ENCODE measurements at regions not wholly inside any gene's neighbourhood (a gene's known extent, or its start where the extent isn't known, plus 50 kb on each side); places are given as distances from the start of the nearest gene placed in this dataset.

- Mint-ChIP-seq H3K27me3 (ENCODE audit: low read depth) (no peaks in the 10 kb centered on the region), H3K27ac (no peak overlapping the region), H3K9me3 (no peaks in the 10 kb centered on the region), H3K4me1 (peaks cover 19% of the 10 kb centered on the region), H3K36me3 (no peaks in the 10 kb centered on the region), H3K4me3 (no peak overlapping the region)
- no peak for TF ChIP-seq CTCF (IDR thresholded peaks at IDR 0.05; ENCODE audit: unreplicated experiment)
- no peak for DNase-seq (ENCODE audit: low spot score in 2 of 2, unreplicated experiment in 2 of 2)
These were observed 188.3 kb upstream of the KCNG1 start for GRCh38 chr20:51211191-51211590.

- peaks cover 19% of the 10 kb centered on the region for H3K4me1 Mint-ChIP-seq
- no peak overlapping the region for H3K27ac Mint-ChIP-seq
- H3K4me3 Mint-ChIP-seq: no peak overlapping the region
- H3K36me3 Mint-ChIP-seq: no peaks in the 10 kb centered on the region
- no peaks in the 10 kb centered on the region for H3K9me3 Mint-ChIP-seq
- DNase-seq (ENCODE audit: low spot score in 2 of 2, unreplicated experiment in 2 of 2): no peak
- H3K27me3 Mint-ChIP-seq (ENCODE audit: low read depth): no peaks in the 10 kb centered on the region
- no peak for TF ChIP-seq CTCF (IDR thresholded peaks at IDR 0.05; ENCODE audit: unreplicated experiment)
These were observed 187.2 kb upstream of the KCNG1 start for GRCh38 chr20:51210084-51210483.

GRCh38 chr20:51208162-51208561 lies 185.3 kb upstream of the KCNG1 start:
- no peaks in the 10 kb centered on the region for H3K36me3 Mint-ChIP-seq
- no peaks in the 10 kb centered on the region for H3K9me3 Mint-ChIP-seq

GRCh38 chr20:51206032-51206662 lies 183.2 kb upstream of the KCNG1 start:
- no peaks in the 10 kb centered on the region for H3K36me3 Mint-ChIP-seq
- peaks cover 5% of the 10 kb centered on the region for H3K9me3 Mint-ChIP-seq
- TF ChIP-seq CTCF (IDR thresholded peaks at IDR 0.05; ENCODE audit: unreplicated experiment): no peak
- H3K27me3 Mint-ChIP-seq (ENCODE audit: low read depth): no peaks in the 10 kb centered on the region
- peaks cover 4% of the 10 kb centered on the region for H3K4me1 Mint-ChIP-seq
- H3K27ac Mint-ChIP-seq: no peak overlapping the region
- DNase-seq (ENCODE audit: low spot score in 2 of 2, unreplicated experiment in 2 of 2): no peak
- no peak overlapping the region for H3K4me3 Mint-ChIP-seq

More at GRCh38 chr20:51208162-51208561, 185.3 kb upstream of the KCNG1 start:
- H3K27me3 Mint-ChIP-seq (ENCODE audit: low read depth): no peaks in the 10 kb centered on the region
- DNase-seq (ENCODE audit: low spot score in 2 of 2, unreplicated experiment in 2 of 2): no peak
- TF ChIP-seq CTCF (IDR thresholded peaks at IDR 0.05; ENCODE audit: unreplicated experiment): no peak
- H3K27ac Mint-ChIP-seq: no peak overlapping the region
- H3K4me3 Mint-ChIP-seq: no peak overlapping the region
- peaks cover 16% of the 10 kb centered on the region for H3K4me1 Mint-ChIP-seq

GRCh38 chr20:51204794-51205193 lies 181.9 kb upstream of the KCNG1 start:
- no peak overlapping the region for H3K27ac Mint-ChIP-seq
- no peak for DNase-seq (ENCODE audit: low spot score in 2 of 2, unreplicated experiment in 2 of 2)
- peaks cover 7% of the 10 kb centered on the region for H3K9me3 Mint-ChIP-seq
- no peak overlapping the region for H3K4me3 Mint-ChIP-seq
- no peaks in the 10 kb centered on the region for H3K27me3 Mint-ChIP-seq (ENCODE audit: low read depth)
- no peaks in the 10 kb centered on the region for H3K36me3 Mint-ChIP-seq
- TF ChIP-seq CTCF (IDR thresholded peaks at IDR 0.05; ENCODE audit: unreplicated experiment): no peak
- peaks cover 7% of the 10 kb centered on the region for H3K4me1 Mint-ChIP-seq

Measured in mesothelial cell of epicardium (in vitro differentiated cells).